ENCODE measurements at regions not wholly inside any gene's neighbourhood (a gene's known extent, or its start where the extent isn't known, plus 50 kb on each side); places are given as distances from the start of the nearest gene placed in this dataset.

DNA sequence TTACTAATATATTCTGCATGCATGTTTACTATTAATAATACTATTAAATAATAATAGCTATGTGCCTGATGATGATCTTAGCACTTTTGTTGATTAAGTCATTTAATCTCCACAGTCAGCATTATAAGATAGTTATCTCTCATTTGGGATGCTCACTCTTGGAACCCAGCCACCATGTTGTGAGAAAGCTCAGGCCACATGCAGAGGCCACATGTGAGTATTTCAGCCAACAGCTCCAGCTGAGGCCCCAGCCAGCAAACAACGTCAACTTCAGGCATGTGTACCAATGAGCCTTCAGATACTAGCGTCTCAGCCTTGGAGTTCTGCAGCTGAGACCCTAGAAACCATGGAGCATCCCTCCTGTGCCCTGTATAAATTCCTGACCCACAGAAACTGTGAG lies 798.1 kb upstream of the LRRC4C start:
- in situ Hi-C loops (cut with HindIII; ENCODE audit: low sequenced_read_pairs) = no loop called here

DNA sequence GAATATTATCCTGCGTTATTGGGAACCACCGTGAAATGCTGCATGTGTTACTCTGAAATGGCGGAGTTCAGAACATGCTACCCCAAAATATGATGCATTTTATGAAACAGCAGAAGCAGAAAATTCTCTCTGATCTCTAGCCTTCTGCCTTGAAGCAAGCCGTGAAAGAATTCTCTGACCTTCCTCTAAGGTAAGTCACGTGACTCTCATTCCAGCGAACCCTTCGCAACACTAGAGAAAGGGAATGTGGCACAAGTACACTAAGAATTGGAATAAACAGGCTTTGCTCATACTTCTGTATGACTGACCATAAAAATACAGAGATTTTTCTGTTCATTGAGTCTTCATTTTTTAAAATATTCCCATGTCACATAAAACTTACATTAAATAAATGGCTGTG lies 805.6 kb upstream of the LRRC4C start:
- in situ Hi-C loops (cut with HindIII; ENCODE audit: low sequenced_read_pairs) = no loop called here

- in situ Hi-C loops (cut with HindIII; ENCODE audit: low sequenced_read_pairs) = no loop called here
Observed at GRCh38 chr11:42271306-42271705, 811.9 kb upstream of the LRRC4C start.

DNA sequence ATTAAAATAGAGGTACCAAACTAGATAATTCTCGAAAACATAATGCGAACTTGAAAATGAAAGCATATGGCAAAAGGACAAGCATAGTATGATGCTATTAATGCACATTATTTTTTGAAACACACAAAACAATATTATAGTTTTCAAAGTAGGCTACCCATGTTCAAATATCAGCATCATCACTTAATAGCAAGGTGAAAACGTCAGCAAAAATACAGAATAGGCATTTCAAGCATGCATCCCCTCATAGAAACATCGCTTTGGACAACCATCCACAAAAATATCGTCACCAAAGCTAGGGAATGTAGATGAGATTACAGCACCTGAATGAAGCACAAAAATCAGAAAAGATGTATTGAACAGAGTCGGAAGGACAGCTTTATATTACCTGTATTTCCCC lies 814.5 kb upstream of the LRRC4C start:
- in situ Hi-C loops (cut with HindIII; ENCODE audit: low sequenced_read_pairs) = no loop called here

DNA sequence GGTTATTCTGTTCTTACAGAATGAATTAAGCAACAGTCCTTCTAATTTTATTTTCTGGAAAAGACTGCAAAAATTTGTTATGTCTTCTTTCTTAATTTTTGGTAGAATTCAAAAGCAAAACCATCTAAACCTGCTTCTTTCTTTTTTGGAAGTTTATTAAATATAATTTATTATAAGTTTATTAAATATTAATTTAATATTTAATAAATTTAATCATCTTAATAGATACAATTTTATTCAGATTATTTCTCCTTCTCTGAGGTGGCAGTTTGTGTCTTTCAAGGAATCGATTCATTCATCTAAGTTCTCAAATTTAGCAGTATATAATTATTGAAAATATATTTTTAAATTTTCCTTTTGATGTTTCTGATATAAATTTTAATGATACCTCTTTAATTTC lies 837.5 kb upstream of the LRRC4C start:
- in situ Hi-C loops (cut with HindIII; ENCODE audit: low sequenced_read_pairs) = no loop called here

GRCh38 chr11:42299780-42300179 lies 840.3 kb upstream of the LRRC4C start:
- in situ Hi-C loops (cut with HindIII; ENCODE audit: low sequenced_read_pairs) = no loop called here

DNA sequence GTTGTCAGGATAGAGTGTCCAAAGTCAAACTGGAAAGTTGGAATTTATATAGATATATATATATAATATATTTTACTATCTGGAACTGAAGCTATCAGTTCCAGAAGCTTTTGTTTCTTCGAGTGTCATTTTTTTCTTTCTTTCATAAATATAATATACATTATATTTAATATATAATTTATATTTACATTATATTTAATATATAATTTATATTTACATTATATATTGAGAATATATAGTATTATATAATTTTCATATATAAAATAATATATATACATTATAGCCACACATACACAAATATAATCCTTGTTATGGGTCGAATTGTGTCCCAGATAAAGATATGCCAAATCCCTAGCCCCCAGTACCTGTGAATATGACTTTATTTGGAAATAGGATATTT lies 842.3 kb upstream of the LRRC4C start:
- in situ Hi-C loops (cut with HindIII; ENCODE audit: low sequenced_read_pairs) = no loop called here

GRCh38 chr11:42311514-42311913 lies 852.1 kb upstream of the LRRC4C start:
- in situ Hi-C loops (cut with HindIII; ENCODE audit: low sequenced_read_pairs) = no loop called here

DNA sequence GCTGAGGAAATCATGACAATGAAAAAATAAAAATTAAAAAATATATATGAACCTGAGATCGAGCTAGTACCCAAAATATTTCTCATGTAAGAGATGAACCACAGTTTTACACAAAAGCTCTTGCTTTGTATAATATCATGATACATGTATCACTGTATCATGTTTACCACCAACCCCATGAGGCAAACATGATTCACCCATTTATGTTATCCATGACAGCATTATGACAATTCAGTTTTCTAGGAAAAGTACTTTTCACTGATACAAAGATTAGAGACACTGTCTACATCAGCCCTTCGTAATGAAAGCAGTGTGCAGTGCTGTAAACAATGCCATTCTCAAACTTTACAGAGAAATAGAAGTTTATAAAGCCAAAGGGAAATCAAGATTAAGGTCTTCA lies 852.5 kb upstream of the LRRC4C start:
- in situ Hi-C loops (cut with HindIII; ENCODE audit: low sequenced_read_pairs) = no loop called here

- in situ Hi-C loops (cut with HindIII; ENCODE audit: low sequenced_read_pairs) = no loop called here
Observed at GRCh38 chr11:42315267-42315666, 855.8 kb upstream of the LRRC4C start.

DNA sequence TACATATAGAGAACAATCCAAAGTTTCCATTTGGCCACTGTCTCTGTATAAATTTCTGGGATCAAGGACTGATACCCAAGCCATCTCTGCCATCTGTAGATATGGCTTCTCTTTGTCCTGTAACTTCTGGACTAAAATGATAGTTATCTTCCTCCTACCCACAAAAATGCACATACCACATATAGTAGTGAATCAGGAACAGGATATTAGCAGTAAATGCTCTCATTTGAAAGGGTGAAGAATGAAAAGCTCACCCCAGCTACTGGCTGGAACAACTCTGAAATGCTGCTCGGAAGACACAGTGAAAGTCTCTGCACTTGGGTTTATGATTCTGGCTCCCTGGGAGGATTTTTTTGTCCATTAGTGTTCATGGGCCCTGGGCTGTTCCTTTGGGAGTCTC lies 856.4 kb upstream of the LRRC4C start:
- in situ Hi-C loops (cut with HindIII; ENCODE audit: low sequenced_read_pairs) = no loop called here

- in situ Hi-C loops (cut with HindIII; ENCODE audit: low sequenced_read_pairs) = no loop called here
Observed at GRCh38 chr11:42319921-42320320, 860.5 kb upstream of the LRRC4C start.

DNA sequence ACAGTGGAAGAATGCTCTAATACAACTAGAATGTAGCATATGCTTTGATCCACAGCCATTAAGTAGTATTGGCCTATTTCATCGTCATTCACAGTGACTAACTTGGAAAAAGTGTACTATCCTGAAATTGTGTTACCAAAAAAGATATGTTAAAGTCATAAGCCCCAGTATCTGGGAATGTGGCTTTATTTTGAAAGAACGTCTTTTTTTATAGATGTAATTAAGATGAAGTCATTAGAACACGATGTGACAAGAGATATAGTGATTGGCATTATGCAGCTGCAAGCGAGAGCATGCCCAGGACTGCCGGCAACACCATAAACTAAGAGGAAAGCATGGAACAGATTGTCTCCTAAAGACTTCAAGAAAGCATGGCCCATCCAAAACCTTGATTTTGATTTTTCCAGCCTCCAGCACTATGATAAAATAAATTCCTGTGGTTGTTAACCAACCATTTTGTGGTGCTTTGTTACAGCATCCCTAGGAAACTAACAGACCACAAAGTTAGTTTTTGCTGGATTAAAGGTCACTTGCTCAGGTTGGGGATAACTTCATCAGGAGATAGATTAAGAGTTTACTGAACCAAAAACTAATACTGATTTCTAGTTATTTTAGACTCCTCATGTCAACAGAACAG lies 870.6 kb upstream of the LRRC4C start:
- in situ Hi-C loops (cut with HindIII; ENCODE audit: low sequenced_read_pairs) = no loop called here

DNA sequence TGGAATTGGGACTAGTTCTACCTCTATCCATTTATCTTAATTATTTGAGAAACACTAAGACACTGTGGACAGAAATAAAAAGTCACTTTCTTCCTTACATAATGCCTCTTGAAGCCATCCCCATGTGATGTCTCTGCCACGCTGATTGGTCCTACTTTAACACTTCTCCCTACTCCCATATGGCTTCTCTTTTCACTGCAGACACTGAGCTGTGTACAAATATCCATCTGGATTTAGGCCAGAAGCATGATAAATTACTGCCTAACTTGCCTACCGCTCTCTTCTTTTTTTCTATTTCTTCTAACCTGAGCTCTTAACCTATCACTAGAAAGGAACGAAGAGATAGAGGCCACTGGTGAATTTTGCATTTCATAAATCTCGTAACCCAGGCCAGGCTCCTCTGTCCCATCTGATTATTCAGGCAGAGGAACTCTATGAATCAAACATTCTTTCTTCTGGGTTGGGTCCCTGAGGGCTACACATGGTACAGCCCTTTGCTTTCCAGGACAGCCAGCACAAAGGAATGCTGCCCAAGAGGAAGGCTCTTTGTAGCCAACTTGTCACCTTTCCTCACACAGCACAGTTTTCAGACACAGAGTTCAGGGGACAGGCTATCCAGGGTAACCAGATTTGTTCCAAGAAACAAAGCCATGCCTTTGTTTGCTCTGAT lies 878.5 kb upstream of the LRRC4C start:
- in situ Hi-C loops (cut with HindIII; ENCODE audit: low sequenced_read_pairs) = no loop called here

DNA sequence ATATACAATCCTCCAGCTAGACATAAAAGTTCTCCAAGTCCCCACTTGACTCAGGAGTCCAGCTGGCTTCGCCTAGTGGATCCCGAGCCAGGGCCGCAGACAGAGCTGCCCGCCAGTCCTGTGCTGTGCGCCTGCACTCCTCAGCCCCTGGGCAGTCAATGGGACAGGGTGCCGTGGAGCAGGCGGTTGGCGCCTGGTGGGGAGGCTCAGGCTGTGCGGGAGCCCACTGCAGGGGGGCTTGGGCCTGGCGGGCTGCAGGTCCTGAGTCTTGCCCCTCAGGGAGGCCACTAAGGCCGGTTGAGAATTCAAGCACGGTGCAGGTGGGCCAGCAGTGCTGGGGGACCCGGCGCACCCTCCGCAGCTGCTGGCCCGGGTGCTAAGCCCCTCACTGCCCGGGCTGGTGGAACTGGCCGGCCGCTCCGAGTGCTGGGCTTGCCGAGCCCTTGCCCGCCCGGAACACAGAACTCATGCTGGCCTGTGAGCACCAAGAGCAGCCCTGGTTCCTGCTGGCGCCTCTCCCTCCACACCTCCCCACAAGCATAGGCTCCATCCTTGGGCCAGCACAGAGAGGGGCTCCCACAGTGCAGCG lies 884.8 kb upstream of the LRRC4C start:
- in situ Hi-C loops (cut with HindIII; ENCODE audit: low sequenced_read_pairs) = no loop called here

DNA sequence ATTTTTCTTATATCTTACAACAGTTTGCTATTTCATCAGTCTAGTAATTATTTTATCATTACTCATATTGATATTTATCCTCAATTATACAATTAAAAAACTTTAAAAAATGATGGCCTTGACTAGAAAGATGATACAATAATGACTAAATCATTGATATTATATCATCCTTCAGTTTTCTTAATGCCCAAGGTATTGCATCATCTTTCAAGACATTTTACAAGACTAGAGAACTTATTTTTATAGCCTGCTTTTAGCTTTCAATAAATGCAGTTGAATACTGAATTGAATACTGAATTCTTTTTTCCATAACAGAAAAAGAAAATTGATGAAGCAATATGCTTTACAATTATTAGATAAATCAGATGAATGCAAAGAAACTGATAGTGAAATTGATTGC lies 886.5 kb upstream of the LRRC4C start:
- in situ Hi-C loops (cut with HindIII; ENCODE audit: low sequenced_read_pairs) = no loop called here

- in situ Hi-C loops (cut with HindIII; ENCODE audit: low sequenced_read_pairs) = no loop called here
Observed at GRCh38 chr11:42363701-42364100, 904.2 kb upstream of the LRRC4C start.

DNA sequence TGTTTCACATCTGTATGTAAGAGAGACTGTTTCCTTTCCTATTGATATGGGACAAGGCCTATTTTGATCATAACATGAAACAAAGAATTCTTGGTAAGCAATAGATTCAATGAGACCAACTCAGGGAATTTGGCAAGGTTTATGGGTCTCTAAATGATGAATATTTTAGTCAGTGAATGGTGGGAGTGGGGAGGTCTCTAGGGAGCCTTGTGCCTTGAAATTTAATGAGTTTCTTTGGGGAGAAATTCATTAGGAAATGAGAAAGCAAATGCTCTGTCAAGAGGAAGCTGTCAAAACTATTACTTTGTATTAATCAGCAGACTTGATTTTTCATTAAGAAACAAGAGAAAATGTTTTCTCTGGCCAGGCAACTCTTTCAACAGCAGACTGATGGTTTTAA lies 921.7 kb upstream of the API5 start:
- in situ Hi-C loops (cut with HindIII; ENCODE audit: low sequenced_read_pairs) = no loop called here

- in situ Hi-C loops (cut with HindIII; ENCODE audit: low sequenced_read_pairs) = no loop called here
Observed at GRCh38 chr11:42397483-42397882, 914.3 kb upstream of the API5 start.

DNA sequence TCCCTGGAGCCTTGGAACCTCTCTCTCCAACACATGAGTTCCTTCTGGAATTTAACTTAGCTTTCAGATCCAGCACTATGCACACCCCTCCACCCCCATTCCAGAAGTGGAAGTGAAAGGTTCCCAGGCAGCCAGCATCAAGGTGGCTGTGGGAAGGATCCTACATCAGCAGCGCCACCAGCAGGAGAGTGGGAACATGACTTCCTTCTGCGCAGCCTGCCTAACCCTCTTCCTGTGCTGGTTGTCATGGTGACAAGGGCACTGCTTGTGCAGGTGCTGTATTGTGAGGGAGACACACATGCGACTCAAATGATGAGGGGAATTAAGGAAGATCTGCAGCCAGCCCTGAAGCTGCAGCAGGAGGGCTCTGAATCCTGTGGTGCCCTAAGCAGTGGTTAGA lies 904.5 kb upstream of the API5 start:
- in situ Hi-C loops (cut with HindIII; ENCODE audit: low sequenced_read_pairs) = no loop called here

GRCh38 chr11:42410251-42410955 lies 901.4 kb upstream of the API5 start:
- in situ Hi-C loops (cut with HindIII; ENCODE audit: low sequenced_read_pairs) = no loop called here

DNA sequence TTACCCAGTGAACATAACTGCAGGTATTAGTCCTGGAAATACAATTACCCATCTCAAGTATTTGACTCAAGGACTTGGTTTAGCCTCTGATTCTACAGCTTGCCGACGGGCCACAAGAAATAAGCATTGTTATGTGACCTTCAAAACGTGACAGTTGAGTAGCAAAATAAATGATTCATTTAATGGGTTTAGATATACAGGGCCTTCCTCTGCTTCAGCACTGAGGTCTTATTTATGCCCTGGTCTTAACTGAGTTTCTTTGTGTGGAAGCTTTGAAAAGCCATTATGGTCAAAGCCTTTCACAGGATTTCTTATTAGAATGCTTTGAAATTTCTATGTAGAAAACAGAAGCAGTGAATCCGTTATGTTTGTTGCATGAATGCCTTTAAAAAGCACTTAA lies 899.2 kb upstream of the API5 start:
- in situ Hi-C loops (cut with HindIII; ENCODE audit: low sequenced_read_pairs) = no loop called here

All from endothelial cell of hepatic sinusoid (primary cell).